NB4 (cell line): ENCODE measurements at regions not wholly inside any gene's neighbourhood (a gene's known extent, or its start where the extent isn't known, plus 50 kb on each side); places are given as distances from the start of the nearest gene placed in this dataset.

ENCODE experiments used
- DNase-seq: peaks from one replicate; pipeline ENCODE4 v3.0.0; 2010; ENCODE audit warnings: low read depth
- H3K4me3 ChIP-seq: one replicate; pipeline ENCODE4 v1.5.1; 2011; ENCODE audit warnings: mild to moderate bottlenecking, low read depth, low read length, moderate library complexity
- CTCF ChIP-seq: IDR thresholded peaks from one replicate; pipeline ENCODE4 v1.5.1; 2012; ENCODE audit warnings: low read depth, low read length
- MYC ChIP-seq: IDR thresholded peaks from 2 replicates; pipeline ENCODE4 v1.6.1; 2011; ENCODE audit warnings: low read depth, low read length
- POLR2A ChIP-seq: IDR thresholded peaks from 2 replicates; pipeline ENCODE4 v1.6.1; 2011; ENCODE audit warnings: mild to moderate bottlenecking; ENCODE audit not compliant: insufficient read length; ENCODE audit errors: extremely low read depth
- TF ChIP-seq, protein P1 (sequence below): IDR thresholded peaks from 2 replicates; pipeline ENCODE4 v1.6.1; 2011; ENCODE audit warnings: low read depth, low read length

DNA sequence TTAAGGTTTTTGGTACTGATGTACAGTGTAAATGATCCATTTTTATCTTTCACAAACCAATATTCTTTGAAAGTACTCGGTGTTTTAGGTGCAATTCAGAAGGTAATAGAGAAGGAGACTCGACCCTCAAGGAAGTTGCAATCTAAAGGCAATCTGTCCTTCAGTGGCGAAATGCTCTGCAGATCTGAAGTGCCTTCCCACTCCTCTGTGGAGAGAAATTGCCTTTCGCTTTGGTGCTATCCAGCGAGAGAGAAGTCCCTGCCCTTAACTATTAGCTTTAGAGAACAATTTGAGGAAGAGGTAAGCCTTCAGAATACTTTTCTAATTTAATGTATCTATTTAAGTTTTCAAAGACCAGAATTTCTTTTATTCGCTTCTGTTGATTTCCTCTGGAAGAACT is 371.8 kb upstream of the FANCL start:
- no peak for DNase-seq
- H3K4me3 ChIP-seq, result no peak overlapping the region
- TF ChIP-seq POLR2A, result no peak
- no peak for TF ChIP-seq CTCF
- TF ChIP-seq, protein P1, sequence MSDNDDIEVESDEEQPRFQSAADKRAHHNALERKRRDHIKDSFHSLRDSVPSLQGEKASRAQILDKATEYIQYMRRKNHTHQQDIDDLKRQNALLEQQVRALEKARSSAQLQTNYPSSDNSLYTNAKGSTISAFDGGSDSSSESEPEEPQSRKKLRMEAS, result no peak
- no peak for TF ChIP-seq MYC

DNA sequence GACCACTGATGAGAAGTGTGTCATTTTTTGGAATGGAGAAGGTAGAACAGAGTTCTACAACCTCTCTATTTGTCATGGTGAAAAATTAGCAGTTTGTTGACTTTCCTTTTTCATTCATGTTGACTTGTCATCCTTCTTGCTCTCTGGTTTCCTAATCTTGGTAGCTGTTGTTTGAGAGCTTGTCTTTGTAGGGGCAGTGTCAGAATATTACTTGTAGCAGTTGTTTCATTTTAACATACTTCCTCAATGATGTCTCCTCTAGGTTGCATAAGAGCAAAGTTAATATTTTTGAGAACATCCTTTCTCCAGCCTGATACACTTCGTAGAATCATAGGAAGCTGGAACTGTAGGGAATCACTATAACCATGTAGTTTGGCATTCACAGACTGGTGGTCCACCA is 368.2 kb upstream of the FANCL start:
- H3K4me3 ChIP-seq, result no peak overlapping the region
- no peak for TF ChIP-seq POLR2A
- no peak for TF ChIP-seq MYC
- TF ChIP-seq CTCF, result no peak
- TF ChIP-seq, protein P1, result no peak
- DNase-seq, result no peak

- H3K4me3 ChIP-seq, result no peak overlapping the region
- TF ChIP-seq, protein P1, result no peak
- TF ChIP-seq MYC, result no peak
- no peak for TF ChIP-seq CTCF
- TF ChIP-seq POLR2A, result no peak
- DNase-seq, result no peak
These were observed 367.0 kb upstream of the FANCL start for GRCh38 chr2:58608146-58608545.

- TF ChIP-seq POLR2A (no peak), MYC (no peak), CTCF (no peak)
- TF ChIP-seq, protein P1, result no peak
- H3K4me3 ChIP-seq, result no peak overlapping the region
- no peak for DNase-seq
These were observed 366.3 kb upstream of the FANCL start for GRCh38 chr2:58607448-58607847.

DNA sequence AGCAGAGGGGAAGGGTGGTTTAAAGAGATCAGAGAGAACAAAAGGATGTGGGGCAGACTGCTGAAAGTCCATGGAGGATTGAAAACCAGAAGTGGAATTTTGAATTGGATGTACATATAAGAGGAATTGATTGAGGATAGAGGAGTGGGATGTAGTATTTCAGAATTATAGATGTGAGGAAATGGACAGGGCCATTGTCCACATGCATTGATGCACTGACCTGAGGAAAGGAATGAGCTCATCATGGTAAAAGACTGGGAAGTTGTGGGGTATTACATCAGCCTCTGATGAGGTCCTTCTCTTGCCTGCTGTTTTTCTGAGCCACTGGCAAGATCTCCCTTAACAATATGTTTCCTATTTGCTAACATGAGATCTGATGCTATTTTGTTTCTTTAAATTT is 365.7 kb upstream of the FANCL start:
- no peak overlapping the region for H3K4me3 ChIP-seq
- DNase-seq, result no peak
- no peak for TF ChIP-seq MYC
- no peak for TF ChIP-seq POLR2A
- TF ChIP-seq CTCF, result no peak
- TF ChIP-seq, protein P1, result no peak

DNA sequence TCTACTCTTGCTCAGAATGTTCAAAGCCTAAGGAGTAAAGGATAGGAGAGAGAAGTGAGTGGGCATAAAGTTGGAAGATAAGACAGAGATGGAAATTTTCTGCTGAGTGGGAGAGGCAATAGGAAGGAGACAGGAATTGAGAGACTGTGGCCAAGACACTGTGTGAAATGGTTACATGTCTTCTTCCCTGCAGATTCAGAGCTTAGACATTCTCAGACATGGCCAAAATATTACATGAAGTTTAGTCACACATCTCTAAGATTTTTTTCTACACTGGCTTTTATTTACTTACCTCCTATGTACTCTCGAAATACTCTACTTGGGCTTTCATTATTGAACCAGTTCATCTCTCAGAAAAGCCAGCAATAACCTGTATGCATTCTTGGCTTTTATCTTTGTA is 363.0 kb upstream of the FANCL start:
- TF ChIP-seq POLR2A (no peak), MYC (no peak), CTCF (no peak)
- TF ChIP-seq, protein P1, result no peak
- H3K4me3 ChIP-seq, result no peak overlapping the region
- no peak for DNase-seq
